ENCODE measurements at regions not wholly inside any gene's neighbourhood (a gene's known extent, or its start where the extent isn't known, plus 50 kb on each side); places are given as distances from the start of the nearest gene placed in this dataset.

DNA sequence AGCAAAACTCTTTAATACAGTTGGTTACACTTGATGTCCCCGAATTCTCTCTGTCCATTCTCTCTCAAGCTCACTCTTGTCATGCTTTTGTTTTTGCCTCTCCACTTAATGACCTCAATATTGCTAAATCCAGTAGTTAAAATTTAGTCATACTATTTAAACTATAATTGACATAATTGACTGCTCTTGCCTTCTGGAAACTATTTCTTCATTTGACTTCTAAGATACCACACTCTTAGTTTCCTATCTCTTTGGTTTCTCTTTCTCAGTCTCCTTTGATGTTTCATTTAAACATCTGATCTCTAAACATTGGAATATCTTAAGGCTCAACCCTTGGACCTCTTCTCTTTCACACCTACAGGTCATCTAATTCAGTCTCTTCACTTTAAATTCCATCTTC lies 211.3 kb downstream of the COG6 start:
- TF ChIP-seq, protein P1, sequence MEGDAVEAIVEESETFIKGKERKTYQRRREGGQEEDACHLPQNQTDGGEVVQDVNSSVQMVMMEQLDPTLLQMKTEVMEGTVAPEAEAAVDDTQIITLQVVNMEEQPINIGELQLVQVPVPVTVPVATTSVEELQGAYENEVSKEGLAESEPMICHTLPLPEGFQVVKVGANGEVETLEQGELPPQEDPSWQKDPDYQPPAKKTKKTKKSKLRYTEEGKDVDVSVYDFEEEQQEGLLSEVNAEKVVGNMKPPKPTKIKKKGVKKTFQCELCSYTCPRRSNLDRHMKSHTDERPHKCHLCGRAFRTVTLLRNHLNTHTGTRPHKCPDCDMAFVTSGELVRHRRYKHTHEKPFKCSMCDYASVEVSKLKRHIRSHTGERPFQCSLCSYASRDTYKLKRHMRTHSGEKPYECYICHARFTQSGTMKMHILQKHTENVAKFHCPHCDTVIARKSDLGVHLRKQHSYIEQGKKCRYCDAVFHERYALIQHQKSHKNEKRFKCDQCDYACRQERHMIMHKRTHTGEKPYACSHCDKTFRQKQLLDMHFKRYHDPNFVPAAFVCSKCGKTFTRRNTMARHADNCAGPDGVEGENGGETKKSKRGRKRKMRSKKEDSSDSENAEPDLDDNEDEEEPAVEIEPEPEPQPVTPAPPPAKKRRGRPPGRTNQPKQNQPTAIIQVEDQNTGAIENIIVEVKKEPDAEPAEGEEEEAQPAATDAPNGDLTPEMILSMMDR (IDR thresholded peaks at IDR 0.05; ENCODE audit: insufficient read depth, low read length, poor library complexity, severe bottlenecking): no peak
- no peak for TF ChIP-seq EZH2phosphoT487 (conservative IDR thresholded peaks at IDR 0.05; ENCODE audit: low read length)

All from SU-DHL-6 (cell line).